NB4 (cell line): ENCODE measurements at regions not wholly inside any gene's neighbourhood (a gene's known extent, or its start where the extent isn't known, plus 50 kb on each side); places are given as distances from the start of the nearest gene placed in this dataset.
"Not testable (repeated sequence)": the region's sequence is repeated elsewhere in the genome, so short reads cannot be mapped to it uniquely, and the experiment has no call there.

ENCODE experiments used
- DNase-seq: peaks from one replicate; pipeline ENCODE4 v3.0.0; 2010; ENCODE audit warnings: low read depth
- H3K4me3 ChIP-seq: one replicate; pipeline ENCODE4 v1.5.1; 2011; ENCODE audit warnings: mild to moderate bottlenecking, low read depth, low read length, moderate library complexity
- MAX ChIP-seq: IDR thresholded peaks from 2 replicates; pipeline ENCODE4 v1.6.1; 2011; ENCODE audit warnings: low read depth, low read length
- MYC ChIP-seq: IDR thresholded peaks from 2 replicates; pipeline ENCODE4 v1.6.1; 2011; ENCODE audit warnings: low read depth, low read length
- POLR2A ChIP-seq: IDR thresholded peaks from 2 replicates; pipeline ENCODE4 v1.6.1; 2011; ENCODE audit warnings: mild to moderate bottlenecking; ENCODE audit not compliant: insufficient read length; ENCODE audit errors: extremely low read depth
- TF ChIP-seq, protein P1 (sequence below): IDR thresholded peaks from one replicate; pipeline ENCODE4 v1.5.1; 2012; ENCODE audit warnings: low read depth, low read length

DNA sequence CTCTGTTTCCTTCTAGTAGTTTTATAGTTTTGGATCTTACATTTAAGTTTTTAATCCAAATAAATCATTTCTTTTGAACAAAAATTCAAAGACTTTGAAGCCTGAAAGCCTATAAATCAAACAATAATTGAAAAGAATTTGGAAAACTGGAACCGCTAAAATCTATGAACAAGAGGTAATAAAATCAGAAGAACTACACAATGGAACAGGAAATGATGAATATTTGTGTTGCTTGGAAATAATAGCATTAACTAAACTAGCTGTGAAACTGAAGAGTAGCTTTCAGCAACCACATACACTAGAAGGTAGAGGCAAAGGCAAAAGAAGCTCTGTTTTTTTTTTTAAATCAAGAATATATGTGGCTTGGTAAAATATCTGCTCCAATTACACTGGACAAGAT, 147.9 kb upstream of the ABI3BP start:
- TF ChIP-seq MYC (no peak), MAX (no peak)
- TF ChIP-seq, protein P1, sequence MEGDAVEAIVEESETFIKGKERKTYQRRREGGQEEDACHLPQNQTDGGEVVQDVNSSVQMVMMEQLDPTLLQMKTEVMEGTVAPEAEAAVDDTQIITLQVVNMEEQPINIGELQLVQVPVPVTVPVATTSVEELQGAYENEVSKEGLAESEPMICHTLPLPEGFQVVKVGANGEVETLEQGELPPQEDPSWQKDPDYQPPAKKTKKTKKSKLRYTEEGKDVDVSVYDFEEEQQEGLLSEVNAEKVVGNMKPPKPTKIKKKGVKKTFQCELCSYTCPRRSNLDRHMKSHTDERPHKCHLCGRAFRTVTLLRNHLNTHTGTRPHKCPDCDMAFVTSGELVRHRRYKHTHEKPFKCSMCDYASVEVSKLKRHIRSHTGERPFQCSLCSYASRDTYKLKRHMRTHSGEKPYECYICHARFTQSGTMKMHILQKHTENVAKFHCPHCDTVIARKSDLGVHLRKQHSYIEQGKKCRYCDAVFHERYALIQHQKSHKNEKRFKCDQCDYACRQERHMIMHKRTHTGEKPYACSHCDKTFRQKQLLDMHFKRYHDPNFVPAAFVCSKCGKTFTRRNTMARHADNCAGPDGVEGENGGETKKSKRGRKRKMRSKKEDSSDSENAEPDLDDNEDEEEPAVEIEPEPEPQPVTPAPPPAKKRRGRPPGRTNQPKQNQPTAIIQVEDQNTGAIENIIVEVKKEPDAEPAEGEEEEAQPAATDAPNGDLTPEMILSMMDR = no peak
- no peak for DNase-seq
- no peak overlapping the region for H3K4me3 ChIP-seq

DNA sequence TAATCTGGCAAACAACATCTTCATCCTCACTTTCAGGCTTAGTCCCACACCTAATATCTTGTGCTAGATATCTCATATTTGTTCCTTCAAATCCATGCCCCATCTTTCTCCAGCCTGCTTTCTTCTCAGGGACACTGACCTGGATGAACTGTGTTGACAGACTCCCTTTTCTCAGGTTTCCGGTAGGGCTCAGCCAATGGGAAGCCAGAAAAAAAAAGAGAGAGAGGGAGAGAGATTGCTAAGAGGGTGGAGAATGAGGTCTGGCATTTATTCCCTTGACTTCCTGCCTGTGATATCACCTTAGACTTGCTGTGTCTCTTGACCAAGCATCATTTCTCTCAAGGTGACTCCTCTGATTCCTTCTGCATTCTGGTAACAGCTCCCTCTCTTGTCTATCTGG, 145.6 kb upstream of the ABI3BP start:
- TF ChIP-seq POLR2A (no peak), MYC (no peak), MAX (no peak)
- TF ChIP-seq, protein P1 = no peak
- no peak for DNase-seq
- no peak overlapping the region for H3K4me3 ChIP-seq

DNA sequence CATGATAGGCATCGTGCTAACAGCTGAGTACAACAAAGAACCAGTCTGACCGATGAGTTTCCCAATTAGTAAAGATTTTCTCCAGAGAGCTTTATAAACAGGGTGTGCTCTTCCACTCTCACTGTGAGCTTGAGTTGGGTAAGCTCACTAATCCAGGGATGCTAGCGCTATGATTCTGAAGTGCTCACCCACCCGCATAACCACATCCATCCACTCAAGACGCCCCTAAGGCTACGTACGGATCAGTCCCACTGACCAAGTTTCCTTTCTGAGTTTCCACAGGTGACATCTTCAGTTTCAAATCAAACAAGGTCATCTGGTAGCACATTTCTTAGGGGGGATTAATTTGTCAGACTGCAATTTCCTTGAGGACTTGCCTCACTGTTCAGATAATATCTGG, 141.1 kb upstream of the ABI3BP start:
- H3K4me3 ChIP-seq = no peak overlapping the region
- no peak for DNase-seq
- TF ChIP-seq, protein P1 = no peak
- TF ChIP-seq MAX = no peak
- no peak for TF ChIP-seq POLR2A
- TF ChIP-seq MYC = no peak

DNA sequence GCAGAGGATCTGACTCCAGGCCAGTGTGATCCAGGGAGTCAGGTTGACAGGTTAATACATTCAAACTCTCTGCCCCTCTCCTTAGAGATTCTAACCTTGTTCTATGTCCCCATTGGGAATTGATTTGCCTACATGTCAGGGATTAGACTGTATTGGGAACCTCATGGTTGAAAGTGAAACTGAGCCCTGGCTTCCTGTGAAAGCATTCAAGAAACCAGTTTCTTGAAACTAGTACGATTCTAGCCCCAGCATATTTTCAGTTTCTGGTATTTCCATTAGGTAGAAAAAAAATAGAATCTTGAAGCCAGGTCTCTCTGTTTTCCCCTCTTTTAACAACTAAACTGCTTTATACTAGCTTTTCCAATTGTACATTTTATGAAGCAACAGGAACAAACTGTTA, 140.4 kb upstream of the ABI3BP start:
- no peak for TF ChIP-seq POLR2A
- no peak for TF ChIP-seq MAX
- no peak for TF ChIP-seq MYC
- TF ChIP-seq, protein P1 = no peak
- no peak for DNase-seq
- H3K4me3 ChIP-seq = no peak overlapping the region

GRCh38 chr3:101133197-101133596, 140.0 kb upstream of the ABI3BP start:
- H3K4me3 ChIP-seq, DNase-seq: not testable (repeated sequence)

GRCh38 chr3:101131767-101132166, 138.5 kb upstream of the ABI3BP start:
- TF ChIP-seq MYC (no peak), MAX (no peak), POLR2A (no peak)
- TF ChIP-seq, protein P1 = peak; percentile 5
- DNase-seq = peak; percentile 4
- H3K4me3 ChIP-seq = no peak overlapping the region

DNA sequence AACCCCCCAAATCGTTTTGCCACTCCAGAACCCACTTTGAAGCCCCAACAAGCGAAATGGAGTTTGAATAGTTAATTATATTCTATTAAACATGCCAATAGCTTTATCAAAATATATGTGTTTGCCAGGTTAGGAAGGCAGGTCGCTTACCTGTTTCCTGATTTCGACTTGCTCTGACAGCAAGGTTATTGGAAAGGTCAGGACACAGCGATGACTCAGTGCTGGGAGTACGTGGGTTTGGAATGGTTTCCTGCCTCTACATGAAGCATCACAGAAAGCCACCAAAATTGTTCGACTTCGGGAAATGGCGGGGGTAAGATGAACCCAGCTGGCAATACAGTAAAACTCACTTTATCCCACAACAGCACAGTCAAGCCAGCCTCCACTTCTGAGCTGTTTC, 135.6 kb upstream of the ABI3BP start:
- no peak for TF ChIP-seq MYC
- TF ChIP-seq MAX = no peak
- no peak for TF ChIP-seq POLR2A
- TF ChIP-seq, protein P1 = no peak
- no peak for DNase-seq
- H3K4me3 ChIP-seq = no peak overlapping the region
